ENCODE measurements at regions not wholly inside any gene's neighbourhood (a gene's known extent, or its start where the extent isn't known, plus 50 kb on each side); places are given as distances from the start of the nearest gene placed in this dataset.

GRCh38 chr20:52075400-52075799, 116.2 kb downstream of the ZFP64 start:
- ATAC-seq = no peak
- TF ChIP-seq, protein P1, sequence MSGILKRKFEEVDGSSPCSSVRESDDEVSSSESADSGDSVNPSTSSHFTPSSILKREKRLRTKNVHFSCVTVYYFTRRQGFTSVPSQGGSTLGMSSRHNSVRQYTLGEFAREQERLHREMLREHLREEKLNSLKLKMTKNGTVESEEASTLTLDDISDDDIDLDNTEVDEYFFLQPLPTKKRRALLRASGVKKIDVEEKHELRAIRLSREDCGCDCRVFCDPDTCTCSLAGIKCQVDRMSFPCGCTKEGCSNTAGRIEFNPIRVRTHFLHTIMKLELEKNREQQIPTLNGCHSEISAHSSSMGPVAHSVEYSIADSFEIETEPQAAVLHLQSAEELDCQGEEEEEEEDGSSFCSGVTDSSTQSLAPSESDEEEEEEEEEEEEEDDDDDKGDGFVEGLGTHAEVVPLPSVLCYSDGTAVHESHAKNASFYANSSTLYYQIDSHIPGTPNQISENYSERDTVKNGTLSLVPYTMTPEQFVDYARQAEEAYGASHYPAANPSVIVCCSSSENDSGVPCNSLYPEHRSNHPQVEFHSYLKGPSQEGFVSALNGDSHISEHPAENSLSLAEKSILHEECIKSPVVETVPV (CRISPR knock-in tag; IDR thresholded peaks at IDR 0.05) = no peak

GRCh38 chr20:52071136-52071535, 120.4 kb downstream of the ZFP64 start:
- ATAC-seq = no peak
- TF ChIP-seq, protein P2, sequence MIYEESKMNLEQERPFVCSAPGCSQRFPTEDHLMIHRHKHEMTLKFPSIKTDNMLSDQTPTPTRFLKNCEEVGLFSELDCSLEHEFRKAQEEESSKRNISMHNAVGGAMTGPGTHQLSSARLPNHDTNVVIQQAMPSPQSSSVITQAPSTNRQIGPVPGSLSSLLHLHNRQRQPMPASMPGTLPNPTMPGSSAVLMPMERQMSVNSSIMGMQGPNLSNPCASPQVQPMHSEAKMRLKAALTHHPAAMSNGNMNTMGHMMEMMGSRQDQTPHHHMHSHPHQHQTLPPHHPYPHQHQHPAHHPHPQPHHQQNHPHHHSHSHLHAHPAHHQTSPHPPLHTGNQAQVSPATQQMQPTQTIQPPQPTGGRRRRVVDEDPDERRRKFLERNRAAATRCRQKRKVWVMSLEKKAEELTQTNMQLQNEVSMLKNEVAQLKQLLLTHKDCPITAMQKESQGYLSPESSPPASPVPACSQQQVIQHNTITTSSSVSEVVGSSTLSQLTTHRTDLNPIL (CRISPR knock-in tag; IDR thresholded peaks at IDR 0.05; ENCODE audit: low read depth) = no peak
- TF ChIP-seq OSR1 (CRISPR knock-in tag; IDR thresholded peaks at IDR 0.05) = no peak
- TF ChIP-seq ZFP30 (CRISPR knock-in tag; IDR thresholded peaks at IDR 0.05) = no peak
- no peak for TF ChIP-seq CSDC2 (CRISPR knock-in tag; IDR thresholded peaks at IDR 0.05)
- TF ChIP-seq TOX (CRISPR knock-in tag; IDR thresholded peaks at IDR 0.05; ENCODE audit: borderline replicate concordance) = no peak
- no peak for TF ChIP-seq RARB (CRISPR knock-in tag; IDR thresholded peaks at IDR 0.05)
- no peak for TF ChIP-seq ZFP3 (CRISPR knock-in tag; IDR thresholded peaks at IDR 0.05)
- TF ChIP-seq ZNF70 (CRISPR knock-in tag; IDR thresholded peaks at IDR 0.05) = no peak
- TF ChIP-seq, protein P1 (CRISPR knock-in tag; IDR thresholded peaks at IDR 0.05) = no peak
- TF ChIP-seq, protein P3, sequence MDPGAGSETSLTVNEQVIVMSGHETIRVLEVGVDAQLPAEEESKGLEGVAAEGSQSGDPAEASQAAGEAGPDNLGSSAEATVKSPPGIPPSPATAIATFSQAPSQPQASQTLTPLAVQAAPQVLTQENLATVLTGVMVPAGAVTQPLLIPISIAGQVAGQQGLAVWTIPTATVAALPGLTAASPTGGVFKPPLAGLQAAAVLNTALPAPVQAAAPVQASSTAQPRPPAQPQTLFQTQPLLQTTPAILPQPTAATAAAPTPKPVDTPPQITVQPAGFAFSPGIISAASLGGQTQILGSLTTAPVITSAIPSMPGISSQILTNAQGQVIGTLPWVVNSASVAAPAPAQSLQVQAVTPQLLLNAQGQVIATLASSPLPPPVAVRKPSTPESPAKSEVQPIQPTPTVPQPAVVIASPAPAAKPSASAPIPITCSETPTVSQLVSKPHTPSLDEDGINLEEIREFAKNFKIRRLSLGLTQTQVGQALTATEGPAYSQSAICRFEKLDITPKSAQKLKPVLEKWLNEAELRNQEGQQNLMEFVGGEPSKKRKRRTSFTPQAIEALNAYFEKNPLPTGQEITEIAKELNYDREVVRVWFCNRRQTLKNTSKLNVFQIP (CRISPR knock-in tag; IDR thresholded peaks at IDR 0.05; ENCODE audit: borderline replicate concordance, low read depth) = no peak
- TF ChIP-seq ZC3H10 (CRISPR knock-in tag; IDR thresholded peaks at IDR 0.05) = no peak
- no peak for TF ChIP-seq ISL1 (CRISPR knock-in tag; IDR thresholded peaks at IDR 0.05)
- TF ChIP-seq BACH2 (CRISPR knock-in tag; IDR thresholded peaks at IDR 0.05; ENCODE audit: borderline replicate concordance) = no peak
- no peak for TF ChIP-seq SNAI2 (CRISPR knock-in tag; IDR thresholded peaks at IDR 0.05)
- no peak for TF ChIP-seq GLIS3 (CRISPR knock-in tag; IDR thresholded peaks at IDR 0.05)
- no peak for TF ChIP-seq ZNF8 (CRISPR knock-in tag; IDR thresholded peaks at IDR 0.05)

GRCh38 chr20:52064931-52065330, 126.6 kb downstream of the ZFP64 start:
- TF ChIP-seq ZNF8 (CRISPR knock-in tag; IDR thresholded peaks at IDR 0.05) (no peak), PPARA (CRISPR knock-in tag; IDR thresholded peaks at IDR 0.05; ENCODE audit: borderline replicate concordance) (no peak), OSR1 (CRISPR knock-in tag; IDR thresholded peaks at IDR 0.05) (no peak)
- ATAC-seq = no peak

GRCh38 chr20:52062452-52063209, 128.9 kb downstream of the ZFP64 start:
- TF ChIP-seq, protein P1 (CRISPR knock-in tag; IDR thresholded peaks at IDR 0.05) = no peak
- no peak for TF ChIP-seq RARB (CRISPR knock-in tag; IDR thresholded peaks at IDR 0.05)
- no peak for TF ChIP-seq ISL1 (CRISPR knock-in tag; IDR thresholded peaks at IDR 0.05)
- TF ChIP-seq ESRRG (CRISPR knock-in tag; IDR thresholded peaks at IDR 0.05) = no peak
- no peak for TF ChIP-seq ZNF70 (CRISPR knock-in tag; IDR thresholded peaks at IDR 0.05)
- no peak for ATAC-seq

Measured in SK-N-SH treated with all-trans-retinoic acid at 6 μM for 48 hours (cell line).